OCI-LY7 (cell line): ENCODE measurements at regions not wholly inside any gene's neighbourhood (a gene's known extent, or its start where the extent isn't known, plus 50 kb on each side); places are given as distances from the start of the nearest gene placed in this dataset.

Experiments
- BruUV-seq: library from RNA; stranded (reverse); fragments of 400-500 nt; replicated peaks from 2 replicates; lab custom pipeline; 2021; lab: Mats Ljungman, UMichigan
- CTCF ChIA-PET: fragments of 300-600 bp; sonication (Branson Sonifier 250); formaldehyde crosslinking; loops from one replicate; lab custom pipeline; 2022; ENCODE audit warnings: antibody characterized with exemption; ENCODE audit not compliant: unreplicated experiment; lab: Charles Lee
- POLR2A ChIA-PET: fragments of 300-600 bp; sonication (Branson Sonifier 250); formaldehyde crosslinking; loops from one replicate; lab custom pipeline; 2022; ENCODE audit warnings: antibody characterized with exemption; lab: Charles Lee
- DNase-seq: peaks from one replicate; pipeline ENCODE4 v3.0.0-alpha.2; 2015; ENCODE audit warnings: low spot score
- H2AFZ ChIP-seq: fragments of 200-600 bp; sonication (generic), shearing (Covaris generic); 2 replicates; pipeline ENCODE4 v1.6.1; 2014; ENCODE audit warnings: mild to moderate bottlenecking, antibody characterized with exemption, low read length, moderate library complexity
- H3K27ac ChIP-seq: fragments of 200-600 bp; sonication (generic); 2 replicates; pipeline ENCODE4 v1.5.1; 2014; ENCODE audit warnings: mixed run types, low read depth, mild to moderate bottlenecking, moderate library complexity, low read length, inconsistent platforms; ENCODE audit not compliant: poor library complexity, severe bottlenecking
- H3K36me3 ChIP-seq: fragments of 200-600 bp; sonication (generic); 2 replicates; pipeline ENCODE4 v1.6.1; 2014; ENCODE audit warnings: mild to moderate bottlenecking, antibody characterized with exemption, low read length, moderate library complexity, mixed read lengths; ENCODE audit not compliant: insufficient read depth
- H3K4me1 ChIP-seq: fragments of 200-600 bp; sonication (generic); 2 replicates; pipeline ENCODE4 v1.5.1; 2014; ENCODE audit warnings: mild to moderate bottlenecking, low read length; ENCODE audit not compliant: insufficient read depth, poor library complexity, severe bottlenecking
- H3K4me2 ChIP-seq: fragments of 200-600 bp; sonication (generic); 2 replicates; pipeline ENCODE4 v1.6.1; 2014; ENCODE audit warnings: mild to moderate bottlenecking, low read length
- H3K4me3 ChIP-seq: fragments of 200-600 bp; sonication (generic); 2 replicates; pipeline ENCODE4 v1.5.1; 2014; ENCODE audit warnings: mild to moderate bottlenecking, low read depth, low read length; ENCODE audit not compliant: poor library complexity, severe bottlenecking
- H3K79me2 ChIP-seq: fragments of 200-600 bp; sonication (generic); 2 replicates; pipeline ENCODE4 v1.6.1; 2016; ENCODE audit warnings: low read depth, mild to moderate bottlenecking, low read length, moderate library complexity, mixed read lengths; ENCODE audit not compliant: insufficient read depth
- H3K9me2 ChIP-seq: fragments of 200-600 bp; sonication (generic); 2 replicates; pipeline ENCODE4 v1.6.1; 2016; ENCODE audit warnings: mild to moderate bottlenecking, low read length, mixed read lengths; ENCODE audit not compliant: insufficient read depth
- H3K9me3 ChIP-seq: fragments of 200-600 bp; sonication (generic); 2 replicates; pipeline ENCODE4 v1.6.1; 2014; ENCODE audit warnings: mild to moderate bottlenecking, mixed run types, low read length, mixed read lengths
- H4K20me1 ChIP-seq: fragments of 200-600 bp; sonication (generic); 2 replicates; pipeline ENCODE4 v1.6.1; 2014; ENCODE audit warnings: mild to moderate bottlenecking, antibody characterized with exemption, low read length, moderate library complexity, mixed read lengths; ENCODE audit not compliant: insufficient read depth
- CTCF ChIP-seq: fragments of 200-600 bp; sonication (generic); conservative IDR thresholded peaks from 2 replicates; pipeline ENCODE4 v1.5.1; 2014; ENCODE audit warnings: mild to moderate bottlenecking, antibody characterized with exemption, low read length, moderate library complexity, mixed read lengths
- EZH2phosphoT487 ChIP-seq: fragments of 200-600 bp; sonication (generic); IDR thresholded peaks from 2 replicates; pipeline ENCODE4 v1.6.1; 2018; ENCODE audit warnings: low read depth, borderline replicate concordance, mild to moderate bottlenecking, mixed run types, antibody characterized with exemption, low read length, moderate library complexity, mixed read lengths
- intact Hi-C: fragments of 100-400 bp; cut with micrococcal nuclease; formaldehyde crosslinking; loops from one replicate; pipeline ENCODE4 v1.10.0; 2022; ENCODE audit not compliant: unreplicated experiment

- Histone ChIP-seq H3K79me2 (no peaks in the 10 kb centered on the region), H3K27ac (no peak overlapping the region), H3K4me3 (no peak overlapping the region), H2AFZ (no peak overlapping the region), H3K4me2 (no peak overlapping the region), H3K9me3 (no peaks in the 10 kb centered on the region), H3K9me2 (no peaks in the 10 kb centered on the region), H3K36me3 (no peaks in the 10 kb centered on the region), H3K4me1 (no peaks in the 10 kb centered on the region), H4K20me1 (no peaks in the 10 kb centered on the region)
- intact Hi-C loops = no loop called here
- POLR2A ChIA-PET = interaction anchor here (0.8 kb wide), 1 partner anchor 16 kb away, joined by 3 read pairs; no protein-coding TSS in a partner anchor
- DNase-seq = no peak
- TF ChIP-seq EZH2phosphoT487 = no peak
- TF ChIP-seq CTCF = no peak
- BruUV-seq = no TSS peak
- CTCF ChIA-PET = no interaction called here
These were observed 79.3 kb downstream of the PTCHD4 start for GRCh38 chr6:48031711-48032110.

GRCh38 chr6:48027704-48028435 lies 83.1 kb downstream of the PTCHD4 start:
- Histone ChIP-seq H3K27ac (no peak overlapping the region), H4K20me1 (no peaks in the 10 kb centered on the region), H2AFZ (no peak overlapping the region), H3K9me2 (no peaks in the 10 kb centered on the region), H3K9me3 (no peaks in the 10 kb centered on the region), H3K36me3 (no peaks in the 10 kb centered on the region), H3K79me2 (no peaks in the 10 kb centered on the region), H3K4me1 (no peaks in the 10 kb centered on the region), H3K4me2 (no peak overlapping the region), H3K4me3 (no peak overlapping the region)
- no TSS peak for BruUV-seq
- POLR2A ChIA-PET = interaction anchor here (0.6 kb wide), 1 partner anchor 36 kb away, joined by 3 read pairs; no protein-coding TSS in a partner anchor
- no peak for DNase-seq
- TF ChIP-seq CTCF = no peak
- no peak for TF ChIP-seq EZH2phosphoT487
- CTCF ChIA-PET = no interaction called here
- intact Hi-C loops = no loop called here

GRCh38 chr6:48024956-48025355 lies 86.0 kb downstream of the PTCHD4 start:
- no peaks in the 10 kb centered on the region for H4K20me1 ChIP-seq
- no peaks in the 10 kb centered on the region for H3K4me1 ChIP-seq
- H3K27ac ChIP-seq = no peak overlapping the region
- no peak overlapping the region for H3K4me2 ChIP-seq
- no peak overlapping the region for H2AFZ ChIP-seq
- ChIA-PET POLR2A (interaction anchor here (1.8 kb wide), 1 partner anchor 11 kb away, joined by 5 read pairs; no protein-coding TSS in a partner anchor), CTCF (no interaction called here)
- no peaks in the 10 kb centered on the region for H3K36me3 ChIP-seq
- BruUV-seq = no TSS peak
- no peak overlapping the region for H3K4me3 ChIP-seq
- no peaks in the 10 kb centered on the region for H3K9me3 ChIP-seq
- H3K79me2 ChIP-seq = no peaks in the 10 kb centered on the region
- TF ChIP-seq CTCF (no peak), EZH2phosphoT487 (no peak)
- intact Hi-C loops = no loop called here
- no peak for DNase-seq
- no peaks in the 10 kb centered on the region for H3K9me2 ChIP-seq
